Left cardiac atrium (tissue), 4 donors: ENCODE measurements at regions not wholly inside any gene's neighbourhood (a gene's known extent, or its start where the extent isn't known, plus 50 kb on each side); places are given as distances from the start of the nearest gene placed in this dataset.

Experiments used
- ATAC-seq, 2 donors: fragments of 200-7000 bp; cut with Tn5 transposase; one replicate each; pipeline ENCODE4 v1.9.1; 2020; ENCODE audit warnings: mild to moderate bottlenecking in 2 of 2, moderate library complexity in 2 of 2
- DNase-seq: peaks from one replicate; pipeline ENCODE4 v3.0.0-alpha.2; 2020
- intact Hi-C, 2 donors: fragments of 100-400 bp; cut with DNase I; formaldehyde crosslinking; loops; one replicate each; pipeline versions ENCODE4 v1.14.1 to v1.15.1; 2022 to 2023
- donor health status: DM: no; HTN: yes; CAD: no.
- donor health status: DM: no; HTN: yes; CAD: no; lungs with severe emphysema.
- donor health status: DM: yes; HTN: yes; CAD: no.
- donor health status: Dilated cardiomyopathy.

DNA sequence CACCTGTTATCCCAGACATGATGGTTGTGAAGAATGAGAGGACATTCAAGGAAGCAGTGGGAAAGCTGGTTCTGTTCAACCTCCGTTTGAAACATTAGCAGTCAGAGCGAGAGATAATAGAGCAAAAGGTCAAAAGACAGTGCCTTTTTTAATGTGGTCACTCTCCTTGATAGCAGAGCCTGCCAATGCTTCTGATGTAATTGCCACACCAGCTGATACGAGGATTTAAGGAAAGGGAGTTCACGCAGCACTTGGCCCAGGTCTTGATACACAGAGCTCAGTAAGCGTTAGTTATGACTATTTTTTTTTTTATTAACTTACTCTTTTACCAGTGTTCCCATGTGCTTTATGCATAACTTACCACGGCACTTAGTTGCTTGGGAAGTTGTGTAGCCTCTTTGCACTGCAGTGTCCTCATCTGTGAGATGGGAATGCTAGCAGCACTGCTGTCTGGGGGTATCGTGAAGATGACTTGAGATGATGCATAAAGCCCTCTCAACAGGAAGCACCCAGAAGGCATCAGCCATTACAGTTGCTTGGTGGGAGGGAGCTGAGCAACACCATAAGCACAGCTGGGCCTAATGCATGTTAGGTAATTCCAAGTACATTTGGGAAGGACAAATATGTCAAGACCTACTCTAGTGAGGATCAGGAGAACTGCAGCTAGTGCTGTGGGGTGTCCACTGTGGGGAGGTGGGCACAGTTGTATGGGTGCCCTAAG lies 123.3 kb upstream of the RASGRP1 start:
- DNase-seq: no peak
- no peak for ATAC-seq
- intact Hi-C loops: no loop called here

- intact Hi-C loops: no loop called here
- ATAC-seq: no peak
- DNase-seq: no peak
Observed at GRCh38 chr15:38688761-38689160, 124.1 kb upstream of the RASGRP1 start.

GRCh38 chr15:38689522-38689921 lies 124.9 kb upstream of the RASGRP1 start:
- ATAC-seq (no peak), DNase-seq (no peak)
- intact Hi-C loops: no loop called here

DNA sequence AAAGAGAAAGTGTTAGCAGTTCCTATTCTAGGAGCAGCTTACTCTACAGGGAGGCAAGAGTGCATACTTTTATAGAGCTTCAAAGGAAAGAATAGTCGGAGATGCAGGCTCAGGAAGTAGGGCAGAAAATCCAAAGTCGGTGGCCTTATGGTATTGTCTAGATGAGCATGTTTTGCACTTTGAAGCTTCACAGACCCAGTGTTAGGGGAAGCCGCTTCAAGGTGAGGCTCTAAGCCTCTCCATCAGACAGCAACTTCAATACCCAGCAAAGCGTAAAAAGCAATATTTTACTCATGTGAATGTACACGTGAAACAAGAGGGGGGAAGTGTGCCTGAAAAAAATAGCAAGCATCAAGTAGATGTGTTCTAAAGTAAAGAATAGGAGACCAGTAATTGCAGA lies 125.6 kb upstream of the RASGRP1 start:
- DNase-seq: no peak
- intact Hi-C loops: loop anchor here in 1 of 2 donors (10.0 kb wide), 1 partner anchor 245 kb away; no protein-coding TSS in a partner anchor
- ATAC-seq: no peak

- peak; percentile 55 to 56 for ATAC-seq
- intact Hi-C loops: loop anchor here in 1 of 2 donors (10.0 kb wide), 1 partner anchor 246 kb away; no protein-coding TSS in a partner anchor
- peak; percentile 53 for DNase-seq
Observed at GRCh38 chr15:38690719-38691332, 126.2 kb upstream of the RASGRP1 start.

GRCh38 chr15:38691377-38691776 lies 126.8 kb upstream of the RASGRP1 start:
- ATAC-seq: no peak
- no peak for DNase-seq
- intact Hi-C loops: loop anchor here in 1 of 2 donors (10.0 kb wide), 1 partner anchor 247 kb away; no protein-coding TSS in a partner anchor

DNA sequence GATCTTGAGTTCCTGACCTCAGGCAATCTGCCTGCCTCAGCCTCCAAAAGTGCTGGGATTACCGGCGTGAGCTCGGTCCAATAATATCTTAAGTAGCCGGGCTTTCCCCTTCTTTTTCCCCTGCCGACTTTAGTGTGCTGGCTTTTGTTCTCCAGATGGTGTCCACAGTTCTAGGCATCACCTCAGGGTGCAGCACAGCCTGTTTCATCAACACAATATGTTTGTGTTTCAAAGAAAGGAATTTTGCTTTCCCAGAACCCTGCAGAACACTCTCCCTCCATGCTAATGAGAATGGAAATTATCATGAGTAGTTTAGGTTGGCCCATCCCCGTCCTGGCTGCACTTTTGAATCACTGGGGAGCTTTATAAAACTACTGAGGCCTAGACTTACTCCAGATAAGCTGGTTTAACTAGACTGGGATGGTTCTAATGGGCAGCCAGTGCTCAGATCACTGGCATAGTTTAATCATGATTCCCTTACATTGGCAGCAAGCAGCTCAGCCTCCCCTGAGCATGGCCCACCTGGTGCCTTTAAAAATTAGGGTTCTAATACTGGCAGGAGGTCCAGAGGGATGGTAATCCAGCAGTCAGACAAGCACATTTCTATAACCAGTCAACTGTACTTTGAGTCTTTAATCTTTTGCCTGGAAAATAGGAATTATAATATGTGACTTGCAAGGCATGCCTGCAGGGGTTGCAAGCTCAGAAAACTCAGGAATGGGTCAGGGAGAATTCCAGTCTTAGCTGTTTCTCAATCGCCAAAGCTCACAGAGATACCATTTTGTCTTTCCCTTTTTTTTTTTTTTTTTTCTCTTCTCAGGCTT lies 127.6 kb upstream of the RASGRP1 start:
- intact Hi-C loops: loop anchor here in 1 of 2 donors (10.0 kb wide), 1 partner anchor 247 kb away; no protein-coding TSS in a partner anchor
- DNase-seq: no peak
- ATAC-seq: no peak

GRCh38 chr15:38692789-38693062 lies 128.1 kb upstream of the RASGRP1 start:
- ATAC-seq (no peak), DNase-seq (no peak)
- intact Hi-C loops: loop anchor here in 1 of 2 donors (10.0 kb wide), 1 partner anchor 248 kb away; no protein-coding TSS in a partner anchor

GRCh38 chr15:38695249-38696108 lies 130.9 kb upstream of the RASGRP1 start:
- ATAC-seq: peak; percentile 29 to 68
- no peak for DNase-seq
- intact Hi-C loops: loop anchor here in 1 of 2 donors (10.0 kb wide), 1 partner anchor 251 kb away; no protein-coding TSS in a partner anchor

- peak; percentile 34 to 48 for ATAC-seq
Observed at GRCh38 chr15:38696109-38696727, 131.6 kb upstream of the RASGRP1 start.

DNA sequence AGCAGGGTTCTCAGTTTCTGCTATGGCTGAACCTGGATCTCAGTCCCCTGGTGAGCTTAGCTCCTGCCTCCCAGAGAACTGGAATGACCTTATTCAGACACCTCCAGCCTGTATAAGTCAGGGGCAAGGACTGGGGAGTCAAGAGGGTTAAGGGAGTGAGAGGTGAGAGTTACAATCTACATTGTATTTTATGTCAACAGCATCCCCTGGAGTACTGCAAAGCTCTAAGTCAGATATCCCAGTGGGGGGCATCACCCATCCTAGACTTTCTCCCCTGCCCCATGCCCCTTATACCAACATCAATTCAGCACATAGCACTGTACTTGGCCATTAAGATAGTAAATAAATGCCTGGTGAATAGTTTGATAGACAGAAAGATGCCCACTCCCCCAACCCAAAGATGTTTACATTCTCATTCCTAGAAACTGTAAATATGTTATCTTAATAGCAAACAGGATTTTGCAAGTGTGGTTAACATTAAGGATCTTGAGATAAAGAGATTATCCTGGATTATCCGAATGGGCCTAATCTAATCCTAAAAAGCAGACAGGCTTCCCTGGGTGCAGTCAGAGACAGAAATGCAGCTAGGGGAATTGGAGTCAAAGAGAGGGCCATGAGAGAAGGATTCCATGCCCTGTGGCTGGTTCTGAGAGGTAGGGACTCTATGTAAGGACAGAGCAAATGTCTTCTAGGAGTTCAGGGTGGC lies 132.3 kb upstream of the RASGRP1 start:
- intact Hi-C loops: loop anchor here in 1 of 2 donors (10.0 kb wide), 1 partner anchor 252 kb away; no protein-coding TSS in a partner anchor
- ATAC-seq (no peak), DNase-seq (no peak)

More at GRCh38 chr15:38696109-38696727, 131.6 kb upstream of the RASGRP1 start:
- intact Hi-C loops: loop anchor here in 1 of 2 donors (10.0 kb wide), 1 partner anchor 251 kb away; no protein-coding TSS in a partner anchor
- no peak for DNase-seq

DNA sequence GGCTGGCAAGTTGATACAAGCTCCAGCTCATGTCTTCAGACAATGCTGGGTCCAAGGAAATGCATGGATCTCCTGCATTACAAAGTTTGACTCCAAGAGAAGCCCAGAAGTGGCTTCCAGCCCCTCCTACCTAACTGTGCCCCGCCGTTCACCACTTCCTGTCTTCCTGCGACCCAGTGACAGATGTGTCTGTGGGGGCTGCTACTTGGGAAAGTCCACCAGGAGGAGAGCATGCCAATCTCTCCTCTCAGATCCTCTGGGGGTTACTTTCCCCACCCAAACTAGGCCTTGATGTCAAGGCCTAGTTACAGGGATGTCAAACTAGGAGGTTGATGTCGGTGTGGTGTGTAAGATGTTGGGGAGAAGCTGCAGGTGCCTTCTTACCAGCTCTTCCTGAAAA lies 133.6 kb upstream of the RASGRP1 start:
- DNase-seq: no peak
- intact Hi-C loops: loop anchor here in 1 of 2 donors (10.0 kb wide), 1 partner anchor 253 kb away; no protein-coding TSS in a partner anchor
- ATAC-seq: no peak

DNA sequence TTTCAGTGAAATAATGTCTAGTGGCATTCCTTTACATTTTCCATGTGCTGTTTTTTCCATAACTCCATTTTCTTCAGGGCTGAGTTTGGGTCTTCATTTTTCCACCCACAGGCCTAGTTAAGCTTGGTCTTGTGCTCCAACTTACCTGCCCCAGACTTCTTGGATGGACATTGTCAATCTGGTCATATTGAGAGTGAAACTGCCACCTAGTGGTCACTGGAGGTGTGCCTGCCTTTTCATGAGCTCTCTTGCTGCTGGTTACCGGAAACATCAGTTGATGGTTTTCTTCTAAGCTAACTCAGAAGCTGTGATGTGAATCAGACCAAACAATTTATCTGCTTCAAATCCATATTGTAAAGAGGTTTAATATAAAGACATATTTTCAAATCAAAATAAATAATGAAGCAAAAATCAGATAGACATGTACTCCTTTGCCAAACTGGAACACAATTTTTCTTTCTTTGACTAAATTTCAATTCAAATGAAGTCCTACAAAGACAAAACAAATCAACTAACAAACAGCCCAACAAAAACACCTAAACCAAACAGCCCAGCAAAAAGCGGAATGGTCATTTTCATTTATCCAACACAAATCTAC lies 135.1 kb upstream of the RASGRP1 start:
- DNase-seq: peak; percentile 53
- ATAC-seq: peak; percentile 25 to 52
- intact Hi-C loops: loop anchor here in 1 of 2 donors (10.0 kb wide), 1 partner anchor 255 kb away; no protein-coding TSS in a partner anchor

GRCh38 chr15:38701149-38701548 lies 136.5 kb upstream of the RASGRP1 start:
- DNase-seq: no peak
- intact Hi-C loops: no loop called here
- no peak for ATAC-seq

DNA sequence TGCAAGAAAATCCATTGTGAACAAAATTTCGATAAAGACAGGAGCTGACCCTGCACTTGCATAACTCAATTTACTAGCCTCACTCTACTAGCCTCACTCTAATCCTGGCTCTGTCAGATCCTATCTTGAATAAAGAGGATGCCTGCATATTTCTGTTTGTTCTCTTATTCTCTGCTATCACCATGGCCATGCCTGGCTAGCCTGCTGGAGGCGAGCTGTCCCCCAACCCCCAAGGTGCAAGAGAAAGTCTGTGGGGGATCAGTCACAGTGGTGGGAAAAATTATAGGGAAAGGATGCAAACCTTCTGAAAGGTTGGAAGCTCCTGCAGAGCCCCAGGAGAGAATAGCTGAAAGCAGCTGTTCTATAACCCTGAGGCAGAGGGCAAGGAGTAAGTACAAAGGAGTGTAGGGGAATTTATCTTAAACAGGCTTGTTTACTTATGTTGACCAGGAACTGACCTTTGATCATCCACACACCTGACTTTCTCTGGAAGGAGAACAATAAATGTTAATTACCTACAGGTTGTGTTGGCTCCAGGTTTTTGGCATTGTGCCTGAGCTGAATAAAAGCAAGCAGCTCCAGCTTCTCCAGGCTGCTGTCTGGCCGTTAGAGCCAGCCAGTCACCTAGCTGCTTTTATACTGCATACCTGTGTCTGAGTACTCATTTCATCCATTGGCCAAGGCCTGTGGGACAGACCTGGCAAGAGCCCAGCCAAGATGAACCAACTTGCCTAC lies 137.7 kb upstream of the RASGRP1 start:
- intact Hi-C loops: no loop called here
- ATAC-seq: no peak
- DNase-seq: no peak

DNA sequence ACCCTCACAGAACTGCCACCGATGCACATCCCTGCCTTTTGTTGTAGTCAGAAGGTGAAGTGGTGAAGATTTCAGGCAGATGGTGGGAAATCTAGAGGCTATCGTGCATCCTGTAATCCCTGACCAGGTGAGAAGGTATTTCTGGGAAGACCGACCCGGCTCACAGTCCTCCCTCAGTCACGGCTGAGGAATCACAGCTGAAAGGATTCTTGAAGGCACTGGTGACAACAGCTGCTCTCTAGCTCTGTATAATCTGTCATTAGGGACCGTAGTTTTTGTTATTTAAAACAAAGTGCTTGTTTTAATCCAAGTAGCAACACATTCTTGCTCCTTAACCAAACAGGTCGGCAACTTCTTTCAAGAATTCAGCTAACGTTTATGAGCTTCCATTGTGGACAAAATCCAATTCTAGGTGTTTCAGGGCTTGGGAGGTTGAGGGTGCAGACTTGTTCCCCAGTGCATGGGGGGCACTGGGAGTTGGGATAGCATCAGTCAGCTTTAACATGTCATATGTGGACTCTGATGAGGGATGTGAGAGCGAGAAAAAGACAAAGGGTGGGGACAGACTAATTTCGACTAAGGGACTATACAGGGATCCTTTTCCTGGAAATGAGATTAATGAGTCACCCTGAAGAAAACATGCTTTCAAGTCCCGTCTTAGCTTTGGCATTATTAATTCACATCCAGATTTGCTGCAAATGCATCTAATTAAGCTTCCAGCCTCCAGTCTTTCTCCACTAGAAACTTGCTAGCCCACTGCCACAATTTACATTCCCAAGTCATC lies 141.0 kb upstream of the RASGRP1 start:
- no peak for DNase-seq
- no peak for ATAC-seq
- intact Hi-C loops: loop anchor here in 1 of 2 donors (5.0 kb wide), 1 partner anchor 1052 kb away; no protein-coding TSS in a partner anchor
